ENCODE measurements at regions not wholly inside any gene's neighbourhood (a gene's known extent, or its start where the extent isn't known, plus 50 kb on each side); places are given as distances from the start of the nearest gene placed in this dataset.
A peak's percentile ranks its signal among the peaks of the same experiment; 100 is the strongest.
"Not testable (repeated sequence)": the region's sequence is repeated elsewhere in the genome, so short reads cannot be mapped to it uniquely, and the experiment has no call there.

DNA sequence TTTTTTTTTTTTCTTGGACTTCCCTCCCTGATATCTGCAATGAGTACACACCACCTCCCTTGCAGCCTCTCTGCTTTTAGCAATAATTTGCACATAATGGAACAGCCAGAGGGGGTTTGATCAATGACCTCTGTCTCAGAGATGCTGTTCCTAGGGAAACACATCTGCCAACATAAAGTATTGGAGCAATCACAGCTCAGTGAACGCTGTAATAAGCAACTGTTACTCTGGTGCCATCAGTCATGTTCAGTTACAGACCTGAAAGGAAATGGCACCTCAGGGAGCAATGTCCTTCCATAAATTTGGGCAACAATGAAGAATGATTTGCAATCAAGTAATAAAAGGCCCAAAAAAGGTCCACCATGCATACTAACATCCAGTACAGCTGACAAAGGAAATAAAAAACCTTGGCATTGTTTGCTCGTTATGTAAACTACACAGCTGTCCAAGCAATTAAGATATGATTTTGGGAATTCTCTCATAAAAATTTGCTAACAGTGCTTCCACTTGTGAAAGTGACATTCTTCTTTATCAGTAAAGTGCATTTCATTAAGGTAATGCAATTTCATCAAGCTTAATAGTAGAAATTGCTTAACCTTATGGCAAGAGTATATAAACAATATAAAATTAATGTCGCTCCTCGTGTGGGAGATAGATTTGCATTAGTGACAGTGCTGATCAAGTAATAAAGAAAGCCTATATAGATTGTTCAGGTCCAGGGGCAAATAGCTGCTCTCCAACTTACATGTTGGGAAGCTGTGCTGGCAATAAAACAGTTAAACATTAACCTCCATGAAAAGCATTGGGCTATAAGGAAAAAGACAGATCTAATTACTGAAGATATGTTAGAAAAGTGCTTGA, 167.8 kb downstream of the RASEF start:
- DNase-seq (ENCODE audit: low read depth) = peak; percentile 47

DNA sequence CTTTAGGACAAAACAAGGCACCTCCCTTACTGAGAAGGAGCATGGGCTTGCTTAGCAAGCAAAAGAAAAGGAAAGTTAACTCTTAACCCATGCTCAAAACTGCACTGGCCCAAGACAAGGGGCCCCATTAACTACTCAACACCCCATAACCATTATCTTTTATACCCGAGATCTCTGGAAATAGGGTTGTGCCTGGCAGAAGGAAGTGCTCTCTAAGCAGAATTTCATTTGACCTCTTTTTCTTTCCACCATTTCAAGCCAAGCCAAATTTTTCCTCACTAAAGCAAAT, 167.2 kb downstream of the RASEF start:
- no peak for DNase-seq (ENCODE audit: low read depth)

DNA sequence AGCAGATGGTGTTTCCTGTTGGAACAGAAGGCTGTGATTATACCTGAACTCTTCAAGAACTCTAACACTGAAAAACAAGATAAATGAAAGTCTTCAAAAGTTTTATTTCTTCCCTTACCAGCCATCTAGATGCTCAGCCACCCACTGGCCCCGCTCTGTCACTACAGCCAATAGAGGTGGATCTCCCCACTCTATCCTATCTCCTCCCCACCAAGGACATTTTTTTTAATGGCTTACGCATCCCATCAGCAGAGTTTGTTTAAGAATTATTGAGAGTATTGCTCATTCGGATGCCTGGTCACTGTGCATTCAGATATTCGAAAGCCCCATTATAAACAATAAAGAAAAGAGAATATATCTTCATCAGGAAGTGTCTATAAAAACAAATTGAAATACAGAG, 159.4 kb downstream of the RASEF start:
- no peak for DNase-seq (ENCODE audit: low read depth)

GRCh38 chr9:82911996-82912395, 150.9 kb downstream of the RASEF start:
- DNase-seq (ENCODE audit: low read depth) = no peak

DNA sequence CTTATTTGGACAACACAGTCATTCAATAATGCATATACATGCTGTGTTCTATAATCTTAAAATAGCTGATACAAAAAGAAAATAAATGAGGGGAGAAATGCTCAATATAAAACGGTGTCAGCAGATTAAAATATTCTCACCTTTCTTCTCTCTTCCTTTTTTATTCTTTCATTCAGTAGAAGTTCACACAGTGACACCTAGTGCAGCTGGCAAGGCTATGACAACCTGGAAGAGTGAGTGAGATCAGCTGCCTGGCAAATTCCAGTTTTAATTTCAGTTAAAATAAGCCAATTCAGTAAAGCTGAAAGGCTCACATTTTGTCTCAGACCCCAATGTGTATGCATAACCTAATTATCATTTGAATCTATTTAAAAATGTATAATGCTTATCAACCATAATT, 150.3 kb downstream of the RASEF start:
- no peak for DNase-seq (ENCODE audit: low read depth)

- DNase-seq (ENCODE audit: low read depth) = not testable (repeated sequence)
Measured at GRCh38 chr9:82916238-82916637, 146.7 kb downstream of the RASEF start.

GRCh38 chr9:82920154-82920553, 142.8 kb downstream of the RASEF start:
- DNase-seq (ENCODE audit: low read depth) = no peak

DNA sequence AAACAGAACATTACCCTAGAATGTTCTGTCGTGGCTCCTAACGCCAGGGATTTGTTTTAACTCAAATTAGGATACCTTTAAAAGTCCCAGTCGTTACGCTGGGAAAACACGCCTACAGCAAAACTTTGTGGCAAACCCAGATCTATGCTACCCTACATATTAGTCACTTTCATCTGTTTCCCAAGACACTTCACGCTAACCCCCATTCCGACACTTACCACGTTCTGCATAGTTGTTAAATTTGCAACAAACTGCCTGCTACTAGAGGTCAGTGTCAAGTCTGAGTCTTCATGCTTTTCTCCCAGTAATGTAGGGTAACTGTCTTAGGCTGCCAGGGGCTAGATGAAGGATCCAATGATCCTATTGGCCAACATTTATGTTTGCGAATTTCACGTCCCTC, 140.3 kb downstream of the RASEF start:
- DNase-seq (ENCODE audit: low read depth) = no peak

GRCh38 chr9:82923092-82923911, 139.6 kb downstream of the RASEF start:
- no peak for DNase-seq (ENCODE audit: low read depth)

- DNase-seq (ENCODE audit: low read depth) = no peak
Measured at GRCh38 chr9:82923912-82924605, 138.9 kb downstream of the RASEF start.

Measured in forelimb muscle (tissue), 1 donor.